K562 (cell line): ENCODE measurements at regions not wholly inside any gene's neighbourhood (a gene's known extent, or its start where the extent isn't known, plus 50 kb on each side); places are given as distances from the start of the nearest gene placed in this dataset.

Source experiments
- ATAC-seq: fragments of 200-7000 bp; cut with Tn5 transposase; 3 replicates; pipeline ENCODE4 v1.9.1; 2020; ENCODE audit warnings: moderate library complexity
- BruUV-seq: library from RNA; stranded (reverse); fragments of 400-500 nt; replicated peaks from 2 replicates; lab custom pipeline; 2021; lab: Mats Ljungman, UMichigan
- CTCF ChIA-PET: fragments of 300-600 bp; formaldehyde crosslinking; extraction: SDS; loops from one replicate; lab custom pipeline; 2021; ENCODE audit warnings: low intra/inter-chr PET ratio; lab: Yijun Ruan, JAX
- POLR2A ChIA-PET: fragments of 300-600, 350-650 bp; sonication (Branson Sonifier 250); formaldehyde crosslinking; extraction: SDS; loops from one replicate; lab custom pipeline; 2021; ENCODE audit warnings: antibody characterized with exemption, inconsistent platforms; lab: Yijun Ruan, JAX
- DNase-seq, 4 experiments: peaks; one replicate each; pipeline versions ENCODE4 v3.0.0 to v3.0.0-alpha.2; 2011 to 2018; ENCODE audit warnings: low spot score in 3 of 4, mixed read lengths in 3 of 4; ENCODE audit errors: extremely low read depth in 1 of 4
- FAIRE-seq: peaks from 2 replicates; lab custom pipeline; 2011; peaks lifted over from hg19 to GRCh38; lab: Jason Lieb, UNC
- H2AFZ ChIP-seq: 2 replicates; pipeline ENCODE4 v1.6.0; 2011; ENCODE audit warnings: low read depth, low read length, control low read depth, inconsistent platforms
- H3K27ac ChIP-seq: fragments of 200-600 bp; 3 replicates; pipeline ENCODE4 v1.8.0; 2011; ENCODE audit warnings: low read depth, mild to moderate bottlenecking, control low read depth, inconsistent platforms, low read length, moderate library complexity, mixed read lengths; ENCODE audit errors: extremely low read depth
- H3K27me3 ChIP-seq, 2 experiments: fragments of 300-600 bp in 1 of 2; 2 replicates in 1 of 2; 3 replicates in 1 of 2; pipeline versions ENCODE4 v1.6.0 to v1.8.0; 2011; ENCODE audit warnings: inconsistent platforms in 2 of 2, low read length in 2 of 2, mild to moderate bottlenecking in 1 of 2, mixed read lengths in 1 of 2, moderate library complexity in 1 of 2; ENCODE audit not compliant: control insufficient read depth in 2 of 2, insufficient read depth in 2 of 2
- H3K36me3 ChIP-seq: fragments of 300-600 bp; 3 replicates; pipeline ENCODE4 v1.8.0; 2011; ENCODE audit warnings: mild to moderate bottlenecking, low read length, inconsistent platforms; ENCODE audit not compliant: control insufficient read depth, insufficient read depth
- H3K4me1 ChIP-seq, 2 experiments: fragments of 200-600 bp in 1 of 2; replicated peaks in 1 of 2; 2 replicates in 1 of 2; 3 replicates in 1 of 2; pipeline versions ENCODE4 v1.5.1 to v1.8.0; 2011; ENCODE audit warnings: inconsistent platforms in 2 of 2, low read length in 2 of 2, mild to moderate bottlenecking in 1 of 2, mixed read lengths in 1 of 2, moderate library complexity in 1 of 2; ENCODE audit not compliant: control insufficient read depth in 2 of 2, insufficient read depth in 2 of 2
- H3K4me2 ChIP-seq: 2 replicates; pipeline ENCODE4 v1.6.1; 2011; ENCODE audit warnings: low read length, control low read depth, inconsistent platforms, mixed read lengths; ENCODE audit not compliant: insufficient read depth
- H3K4me3 ChIP-seq: fragments of 200-600 bp; sonication (generic), shearing (Covaris generic); 2 replicates; pipeline ENCODE4 v1.5.1; 2016; ENCODE audit warnings: control low read depth, inconsistent platforms
- H3K79me2 ChIP-seq: fragments of 200-600 bp; 3 replicates; pipeline ENCODE4 v1.8.0; 2011; ENCODE audit warnings: low read length, inconsistent platforms; ENCODE audit not compliant: control insufficient read depth, insufficient read depth
- H3K9ac ChIP-seq, 2 experiments: 2 replicates each; pipeline versions ENCODE4 v1.6.0 to v1.6.1; 2011; ENCODE audit warnings: low read depth in 2 of 2, low read length in 2 of 2, control low read depth in 1 of 2, inconsistent platforms in 1 of 2, mild to moderate bottlenecking in 1 of 2, mixed read lengths in 1 of 2; ENCODE audit not compliant: insufficient read depth in 1 of 2
- H3K9me1 ChIP-seq: one replicate; pipeline ENCODE4 v1.6.0; 2011; ENCODE audit warnings: inconsistent platforms, mild to moderate bottlenecking, low read length, moderate library complexity; ENCODE audit not compliant: control insufficient read depth, insufficient read depth
- H3K9me3 ChIP-seq: replicated peaks from 2 replicates; pipeline ENCODE4 v1.5.1; 2011; ENCODE audit warnings: low read depth, low read length, inconsistent platforms; ENCODE audit not compliant: control insufficient read depth, insufficient read depth
- H4K20me1 ChIP-seq: replicated peaks from 2 replicates; pipeline ENCODE4 v1.6.1; 2011; ENCODE audit warnings: low read length, inconsistent platforms, mixed read lengths; ENCODE audit not compliant: control insufficient read depth, insufficient read depth
- WGBS: fragments of 100-300 bp; shearing (Covaris generic); methylation state at CpG from one replicate; pipeline ENCODE4 v1.1.6; 2016; ENCODE audit warnings: low coverage, mixed read lengths; ENCODE audit not compliant: insufficient coverage; ENCODE audit errors: missing lambda C conversion rate; 5-methylcytosine and 5-hydroxymethylcytosine counted together
- in situ Hi-C: fragments of 300-500 bp; cut with MboI; formaldehyde crosslinking; loops from 4 replicates; pipeline ENCODE4 v1.15.0; 2018; ENCODE audit warnings: inconsistent platforms, mixed read lengths
- intact Hi-C: fragments of 100-400 bp; cut with micrococcal nuclease; formaldehyde crosslinking; loops from 2 replicates; pipeline ENCODE4 v1.14.2; 2022
- TF ChIP-seq, protein P1 (sequence below): fragments of 150-350 bp; IDR thresholded peaks from 2 replicates; pipeline ENCODE4 v1.6.1; 2014; ENCODE audit warnings: low read depth, mild to moderate bottlenecking, low read length, borderline replicate concordance
- TF ChIP-seq, protein P2 (sequence below): fragments of 450-650 bp; IDR thresholded peaks from 2 replicates; pipeline ENCODE4 v1.6.1; 2018; ENCODE audit not compliant: partially characterized antibody

DNA sequence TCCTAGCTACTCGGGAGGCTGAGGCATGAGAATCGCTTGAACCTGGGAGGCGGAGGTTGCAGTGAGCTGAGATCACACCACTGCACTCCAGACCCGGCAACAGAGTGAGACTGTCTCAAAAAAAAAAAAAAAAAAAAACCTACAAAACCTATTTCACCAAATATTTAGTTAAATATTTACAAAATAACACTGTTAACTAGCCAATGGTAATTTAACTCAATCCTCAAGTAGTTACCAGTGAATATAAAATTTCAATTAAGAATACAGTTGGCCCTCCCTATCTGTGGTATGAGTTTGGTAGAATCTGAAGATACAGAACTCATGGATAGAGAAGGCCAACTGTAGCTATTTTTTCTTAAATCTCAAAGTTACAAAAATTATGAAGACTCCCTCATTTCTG, 247.4 kb downstream of the SOX9 start:
- H3K36me3 ChIP-seq = no peaks in the 10 kb centered on the region
- POLR2A ChIA-PET = no interaction called here
- no peaks in the 10 kb centered on the region for H3K9me3 ChIP-seq
- H3K4me1 ChIP-seq = no peaks in the 10 kb centered on the region
- no peaks in the 10 kb centered on the region for H3K79me2 ChIP-seq
- H3K4me3 ChIP-seq = no peak overlapping the region
- no peaks in the 10 kb centered on the region for H4K20me1 ChIP-seq
- ATAC-seq (no peak), FAIRE-seq (no peak)
- in situ Hi-C loops = no loop called here
- no peak overlapping the region for H2AFZ ChIP-seq
- CTCF ChIA-PET = no interaction called here
- H3K4me2 ChIP-seq = no peak overlapping the region
- no peak overlapping the region for H3K9ac ChIP-seq
- H3K27me3 ChIP-seq = no peaks in the 10 kb centered on the region; a peak in 1 of 5 replicates
- TF ChIP-seq, protein P1, sequence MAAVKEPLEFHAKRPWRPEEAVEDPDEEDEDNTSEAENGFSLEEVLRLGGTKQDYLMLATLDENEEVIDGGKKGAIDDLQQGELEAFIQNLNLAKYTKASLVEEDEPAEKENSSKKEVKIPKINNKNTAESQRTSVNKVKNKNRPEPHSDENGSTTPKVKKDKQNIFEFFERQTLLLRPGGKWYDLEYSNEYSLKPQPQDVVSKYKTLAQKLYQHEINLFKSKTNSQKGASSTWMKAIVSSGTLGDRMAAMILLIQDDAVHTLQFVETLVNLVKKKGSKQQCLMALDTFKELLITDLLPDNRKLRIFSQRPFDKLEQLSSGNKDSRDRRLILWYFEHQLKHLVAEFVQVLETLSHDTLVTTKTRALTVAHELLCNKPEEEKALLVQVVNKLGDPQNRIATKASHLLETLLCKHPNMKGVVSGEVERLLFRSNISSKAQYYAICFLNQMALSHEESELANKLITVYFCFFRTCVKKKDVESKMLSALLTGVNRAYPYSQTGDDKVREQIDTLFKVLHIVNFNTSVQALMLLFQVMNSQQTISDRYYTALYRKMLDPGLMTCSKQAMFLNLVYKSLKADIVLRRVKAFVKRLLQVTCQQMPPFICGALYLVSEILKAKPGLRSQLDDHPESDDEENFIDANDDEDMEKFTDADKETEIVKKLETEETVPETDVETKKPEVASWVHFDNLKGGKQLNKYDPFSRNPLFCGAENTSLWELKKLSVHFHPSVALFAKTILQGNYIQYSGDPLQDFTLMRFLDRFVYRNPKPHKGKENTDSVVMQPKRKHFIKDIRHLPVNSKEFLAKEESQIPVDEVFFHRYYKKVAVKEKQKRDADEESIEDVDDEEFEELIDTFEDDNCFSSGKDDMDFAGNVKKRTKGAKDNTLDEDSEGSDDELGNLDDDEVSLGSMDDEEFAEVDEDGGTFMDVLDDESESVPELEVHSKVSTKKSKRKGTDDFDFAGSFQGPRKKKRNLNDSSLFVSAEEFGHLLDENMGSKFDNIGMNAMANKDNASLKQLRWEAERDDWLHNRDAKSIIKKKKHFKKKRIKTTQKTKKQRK = no peak
- TF ChIP-seq, protein P2, sequence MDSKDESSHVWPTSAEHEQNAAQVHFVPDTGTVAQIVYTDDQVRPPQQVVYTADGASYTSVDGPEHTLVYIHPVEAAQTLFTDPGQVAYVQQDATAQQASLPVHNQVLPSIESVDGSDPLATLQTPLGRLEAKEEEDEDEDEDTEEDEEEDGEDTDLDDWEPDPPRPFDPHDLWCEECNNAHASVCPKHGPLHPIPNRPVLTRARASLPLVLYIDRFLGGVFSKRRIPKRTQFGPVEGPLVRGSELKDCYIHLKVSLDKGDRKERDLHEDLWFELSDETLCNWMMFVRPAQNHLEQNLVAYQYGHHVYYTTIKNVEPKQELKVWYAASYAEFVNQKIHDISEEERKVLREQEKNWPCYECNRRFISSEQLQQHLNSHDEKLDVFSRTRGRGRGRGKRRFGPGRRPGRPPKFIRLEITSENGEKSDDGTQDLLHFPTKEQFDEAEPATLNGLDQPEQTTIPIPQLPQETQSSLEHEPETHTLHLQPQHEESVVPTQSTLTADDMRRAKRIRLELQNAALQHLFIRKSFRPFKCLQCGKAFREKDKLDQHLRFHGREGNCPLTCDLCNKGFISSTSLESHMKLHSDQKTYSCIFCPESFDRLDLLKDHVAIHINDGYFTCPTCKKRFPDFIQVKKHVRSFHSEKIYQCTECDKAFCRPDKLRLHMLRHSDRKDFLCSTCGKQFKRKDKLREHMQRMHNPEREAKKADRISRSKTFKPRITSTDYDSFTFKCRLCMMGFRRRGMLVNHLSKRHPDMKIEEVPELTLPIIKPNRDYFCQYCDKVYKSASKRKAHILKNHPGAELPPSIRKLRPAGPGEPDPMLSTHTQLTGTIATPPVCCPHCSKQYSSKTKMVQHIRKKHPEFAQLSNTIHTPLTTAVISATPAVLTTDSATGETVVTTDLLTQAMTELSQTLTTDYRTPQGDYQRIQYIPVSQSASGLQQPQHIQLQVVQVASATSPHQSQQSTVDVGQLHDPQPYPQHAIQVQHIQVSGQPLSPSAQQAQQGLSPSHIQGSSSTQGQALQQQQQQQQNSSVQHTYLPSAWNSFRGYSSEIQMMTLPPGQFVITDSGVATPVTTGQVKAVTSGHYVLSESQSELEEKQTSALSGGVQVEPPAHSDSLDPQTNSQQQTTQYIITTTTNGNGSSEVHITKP = peak; percentile 64
- TF ChIP-seq, all 486 proteins: peak for 1
- 6% methylated on average over 3 of the region's 4 CpGs for WGBS
- BruUV-seq = no TSS peak
- Histone ChIP-seq H3K9me1 (no peaks in the 10 kb centered on the region), H3K27ac (no peak overlapping the region)
- DNase-seq = no peak
- intact Hi-C loops = no loop called here
